NT2/D1 (cell line): ENCODE measurements at regions not wholly inside any gene's neighbourhood (a gene's known extent, or its start where the extent isn't known, plus 50 kb on each side); places are given as distances from the start of the nearest gene placed in this dataset.

Experiments
- DNase-seq: peaks from one replicate; pipeline ENCODE4 v3.0.0-alpha.2; 2011; ENCODE audit warnings: low read depth, low spot score
- H3K27me3 ChIP-seq: 2 replicates; pipeline ENCODE4 v1.6.0; 2011; ENCODE audit warnings: mild to moderate bottlenecking; ENCODE audit not compliant: insufficient read length, insufficient read depth
- H3K36me3 ChIP-seq: 2 replicates; pipeline ENCODE4 v1.6.1; 2011; ENCODE audit warnings: mild to moderate bottlenecking, low read length, mixed read lengths; ENCODE audit not compliant: insufficient read depth, insufficient read length
- H3K4me1 ChIP-seq: 2 replicates; pipeline ENCODE4 v1.5.1; 2011; ENCODE audit not compliant: insufficient read depth, insufficient read length
- H3K4me3 ChIP-seq: 2 replicates; pipeline ENCODE4 v1.5.1; 2011; ENCODE audit warnings: low read depth; ENCODE audit not compliant: insufficient read length
- H3K9ac ChIP-seq: 2 replicates; pipeline ENCODE4 v1.6.0; 2011; ENCODE audit warnings: low read depth; ENCODE audit not compliant: insufficient read length
- H3K9me3 ChIP-seq: 2 replicates; pipeline ENCODE4 v1.5.1; 2011; ENCODE audit warnings: mild to moderate bottlenecking, low read length; ENCODE audit not compliant: insufficient read depth
- SUZ12 ChIP-seq: IDR thresholded peaks from 2 replicates; pipeline ENCODE4 v1.6.1; 2011; ENCODE audit not compliant: insufficient read length, insufficient read depth; ENCODE audit errors: extremely low read depth
- YY1 ChIP-seq: IDR thresholded peaks from 2 replicates; pipeline ENCODE4 v1.6.1; 2011; ENCODE audit not compliant: insufficient read length, insufficient read depth
- ZNF274 ChIP-seq: IDR thresholded peaks from 2 replicates; pipeline ENCODE4 v1.6.1; 2011; ENCODE audit warnings: mild to moderate bottlenecking, low read depth, low read length

DNA sequence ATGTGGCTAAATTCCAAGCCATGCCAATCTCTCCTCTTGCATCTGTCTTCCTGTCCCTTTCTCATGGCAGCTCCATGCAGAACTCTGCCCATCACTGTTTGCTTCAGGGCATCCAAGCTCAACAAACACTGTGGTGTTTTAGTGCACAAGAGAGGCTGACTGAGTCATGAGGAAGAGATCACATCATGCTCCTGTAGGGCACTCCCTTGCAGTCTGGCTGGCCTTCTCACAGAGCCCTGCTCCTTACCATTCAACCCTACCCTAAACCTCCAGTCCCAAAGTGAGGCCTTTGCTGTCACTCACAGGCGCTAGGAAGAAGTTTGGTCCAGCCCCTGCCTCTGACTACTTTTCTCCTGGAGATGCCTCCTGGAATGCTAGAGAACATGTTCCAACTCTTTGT is 194.0 kb downstream of the LRATD1 start:
- H3K4me3 ChIP-seq: no peak overlapping the region
- H3K36me3 ChIP-seq: no peaks in the 10 kb centered on the region
- H3K9ac ChIP-seq: no peak overlapping the region
- no peaks in the 10 kb centered on the region for H3K4me1 ChIP-seq
- no peaks in the 10 kb centered on the region for H3K9me3 ChIP-seq
- no peaks in the 10 kb centered on the region for H3K27me3 ChIP-seq
- no peak for TF ChIP-seq SUZ12
- TF ChIP-seq ZNF274: no peak
- no peak for TF ChIP-seq YY1
- DNase-seq: no peak

DNA sequence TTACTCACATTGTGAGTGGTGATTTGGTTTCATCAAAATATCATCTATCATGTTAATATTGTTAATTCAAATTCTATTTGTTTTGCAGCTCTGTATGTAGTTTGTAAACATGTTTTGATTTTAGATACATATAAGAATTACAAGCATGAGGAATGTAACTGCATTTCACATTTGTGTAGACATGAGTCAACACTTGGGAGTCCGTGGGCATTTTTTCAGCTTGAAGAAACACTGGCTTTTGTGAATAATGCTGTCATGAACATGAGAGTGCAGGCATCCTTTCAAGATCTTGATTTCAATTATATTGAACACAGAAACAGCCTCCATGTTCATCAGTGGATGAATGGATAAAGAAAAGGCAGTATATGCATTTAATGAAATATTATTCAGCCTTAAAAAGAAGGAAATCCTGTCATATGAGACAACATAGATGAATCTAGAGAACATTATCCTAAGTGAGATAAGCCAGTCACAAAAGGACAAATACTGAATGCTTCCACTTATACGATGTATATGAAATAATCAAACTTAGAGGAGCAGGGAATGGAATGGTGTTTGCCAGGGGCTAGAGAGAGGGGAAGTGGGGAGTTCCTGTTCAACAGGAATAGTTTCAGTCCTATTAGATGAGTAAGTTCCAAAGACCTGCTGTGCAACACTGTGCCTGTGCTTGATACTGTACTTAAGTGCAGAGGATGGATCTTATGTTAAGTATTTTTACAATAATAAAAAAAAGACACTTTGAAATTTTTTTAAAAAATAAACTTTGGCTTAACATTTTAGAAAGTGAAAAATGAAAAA is 194.9 kb downstream of the LRATD1 start:
- H3K36me3 ChIP-seq: no peaks in the 10 kb centered on the region
- TF ChIP-seq YY1: no peak
- no peak for TF ChIP-seq SUZ12
- no peak for TF ChIP-seq ZNF274
- no peak overlapping the region for H3K9ac ChIP-seq
- H3K4me3 ChIP-seq: no peak overlapping the region
- H3K4me1 ChIP-seq: no peaks in the 10 kb centered on the region
- H3K9me3 ChIP-seq: no peaks in the 10 kb centered on the region
- no peaks in the 10 kb centered on the region for H3K27me3 ChIP-seq
- DNase-seq: no peak

DNA sequence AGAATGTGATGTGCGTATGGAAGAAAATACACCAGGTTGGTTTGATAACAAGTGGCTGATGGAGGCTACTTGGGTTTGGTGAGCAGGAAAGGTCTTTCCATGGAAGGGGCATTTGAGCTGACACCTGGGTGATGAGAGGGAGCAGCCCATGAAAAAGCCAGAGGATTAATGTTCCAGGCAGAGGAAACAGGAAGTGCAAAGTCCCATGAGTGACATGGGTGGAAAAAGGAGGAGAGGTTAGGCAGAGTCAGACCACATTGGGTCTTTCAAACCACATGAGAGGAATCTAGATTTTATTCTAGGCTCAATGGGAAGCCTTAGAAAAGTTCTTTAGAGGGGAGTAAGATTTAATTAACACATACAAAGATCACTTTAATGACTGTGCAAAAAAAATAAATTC is 195.7 kb downstream of the LRATD1 start:
- H3K9ac ChIP-seq: no peak overlapping the region
- no peaks in the 10 kb centered on the region for H3K36me3 ChIP-seq
- H3K27me3 ChIP-seq: no peaks in the 10 kb centered on the region
- TF ChIP-seq SUZ12 (no peak), YY1 (no peak), ZNF274 (no peak)
- H3K4me1 ChIP-seq: no peaks in the 10 kb centered on the region
- DNase-seq: no peak
- H3K4me3 ChIP-seq: no peak overlapping the region
- no peaks in the 10 kb centered on the region for H3K9me3 ChIP-seq

DNA sequence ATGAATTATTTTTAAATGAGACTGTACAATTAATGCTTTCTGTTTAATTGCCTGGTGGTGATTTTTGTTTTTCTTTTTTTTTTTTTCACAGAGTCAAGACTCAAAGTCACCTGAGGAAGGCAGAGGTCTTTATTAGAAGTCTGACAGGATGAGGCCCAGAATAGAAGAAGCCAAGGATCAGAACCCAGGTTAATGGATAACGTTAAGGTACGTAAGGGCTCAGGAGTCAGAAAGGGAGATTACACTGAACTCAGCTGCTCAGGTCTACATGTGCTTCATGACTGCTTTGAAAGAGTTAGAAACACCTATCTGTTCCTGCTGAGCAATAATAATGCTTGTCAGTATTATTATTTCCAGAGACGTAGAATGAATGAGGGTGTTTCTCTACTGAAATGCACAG is 196.5 kb downstream of the LRATD1 start:
- H3K9ac ChIP-seq: no peak overlapping the region
- H3K27me3 ChIP-seq: no peaks in the 10 kb centered on the region
- H3K4me1 ChIP-seq: no peaks in the 10 kb centered on the region
- TF ChIP-seq SUZ12 (no peak), YY1 (no peak), ZNF274 (no peak)
- H3K4me3 ChIP-seq: no peak overlapping the region
- DNase-seq: no peak
- H3K9me3 ChIP-seq: no peaks in the 10 kb centered on the region
- no peaks in the 10 kb centered on the region for H3K36me3 ChIP-seq

DNA sequence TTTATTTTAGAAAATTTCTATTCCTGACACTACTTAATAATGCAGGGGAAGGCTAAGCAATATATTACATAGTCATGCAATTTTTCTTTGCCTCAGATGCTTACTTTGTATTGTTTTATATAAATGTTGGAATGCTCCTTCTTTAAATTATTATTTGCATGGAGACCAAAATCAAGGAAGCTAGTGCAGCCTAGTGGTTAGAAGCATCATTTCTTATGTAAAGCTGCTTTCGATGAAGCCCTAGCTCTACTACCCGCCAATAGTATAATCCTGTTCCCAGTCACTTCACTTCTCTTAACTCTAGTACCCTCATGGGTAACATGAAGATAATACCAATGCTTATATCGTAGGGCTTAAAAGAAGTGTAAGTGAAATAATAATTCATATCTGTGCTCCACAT is 198.9 kb downstream of the LRATD1 start:
- no peak for DNase-seq
- Histone ChIP-seq H3K9me3 (no peaks in the 10 kb centered on the region), H3K4me1 (no peaks in the 10 kb centered on the region), H3K9ac (no peak overlapping the region), H3K36me3 (no peaks in the 10 kb centered on the region), H3K27me3 (no peaks in the 10 kb centered on the region), H3K4me3 (no peak overlapping the region)
- TF ChIP-seq YY1 (no peak), ZNF274 (no peak)

DNA sequence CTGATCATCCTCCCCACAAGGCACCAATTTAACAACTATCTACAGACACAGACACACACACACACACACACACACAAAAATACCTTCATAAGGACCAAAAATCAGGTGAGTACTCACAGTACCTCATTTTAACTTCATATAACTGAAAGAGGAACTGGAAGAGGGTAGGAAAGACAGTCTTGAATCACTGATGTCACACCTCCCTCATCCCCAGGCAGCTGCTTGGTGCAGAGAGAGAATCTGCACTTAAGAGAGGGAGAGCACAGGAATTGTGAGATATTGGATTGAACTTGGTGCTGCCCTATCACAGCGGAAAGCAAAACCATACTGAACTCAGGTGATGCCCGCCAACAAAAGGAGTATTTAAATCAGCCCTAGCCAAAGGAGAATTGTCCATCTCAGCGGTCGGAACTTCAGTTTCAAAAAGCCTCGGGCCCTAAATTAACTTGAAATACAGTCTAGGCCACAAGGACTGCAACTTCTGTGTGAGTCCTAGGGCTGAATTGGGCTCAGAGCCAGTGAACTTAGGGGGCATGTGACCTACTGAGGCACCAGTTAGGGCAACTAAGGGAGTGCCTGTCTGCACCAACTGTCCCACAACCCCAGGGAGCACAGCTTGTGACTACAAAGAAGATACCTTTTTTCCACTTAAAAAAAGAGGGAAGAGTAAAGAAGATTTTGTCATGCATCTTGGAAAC is 211.1 kb downstream of the LRATD1 start:
- no peak for TF ChIP-seq YY1
- DNase-seq: no peak
- no peaks in the 10 kb centered on the region for H3K27me3 ChIP-seq
- no peak overlapping the region for H3K4me3 ChIP-seq
- no peaks in the 10 kb centered on the region for H3K36me3 ChIP-seq
- no peak overlapping the region for H3K9ac ChIP-seq
- H3K4me1 ChIP-seq: no peaks in the 10 kb centered on the region
- H3K9me3 ChIP-seq: no peaks in the 10 kb centered on the region

DNA sequence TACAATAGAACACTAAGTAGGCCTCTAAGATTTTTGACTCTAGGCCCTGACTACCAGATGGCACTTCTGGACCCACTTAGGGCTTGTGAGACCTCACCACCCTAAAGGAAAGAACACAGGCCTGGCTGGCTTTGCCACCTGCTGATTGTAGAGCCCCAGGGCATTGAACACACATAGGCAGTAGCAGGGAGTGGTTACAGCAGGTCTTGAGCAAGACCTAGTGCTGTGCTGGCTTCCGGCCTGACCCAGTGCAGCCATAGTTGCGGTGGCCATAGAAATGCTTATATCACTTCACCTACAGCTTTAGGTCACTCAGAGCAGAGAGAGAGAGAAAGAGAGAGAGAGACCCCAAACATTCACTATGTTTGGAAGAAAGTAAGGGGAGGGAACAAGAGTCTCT is 223.2 kb downstream of the LRATD1 start:
- DNase-seq: no peak
- Histone ChIP-seq H3K9ac (no peak overlapping the region), H3K4me1 (no peaks in the 10 kb centered on the region), H3K4me3 (no peak overlapping the region), H3K9me3 (no peaks in the 10 kb centered on the region), H3K36me3 (no peaks in the 10 kb centered on the region), H3K27me3 (no peaks in the 10 kb centered on the region)
- TF ChIP-seq YY1 (no peak), ZNF274 (no peak), SUZ12 (no peak)
